Daoy (cell line): ENCODE measurements at regions not wholly inside any gene's neighbourhood (a gene's known extent, or its start where the extent isn't known, plus 50 kb on each side); places are given as distances from the start of the nearest gene placed in this dataset.
"Not testable (repeated sequence)": the region's sequence is repeated elsewhere in the genome, so short reads cannot be mapped to it uniquely, and the experiment has no call there.

Source experiments
- DNase-seq: peaks from one replicate; pipeline ENCODE4 v3.0.0-alpha.2; 2015; ENCODE audit warnings: low read depth

GRCh38 chr6:105881608-105882007 is 204.5 kb upstream of the PRDM1 start:
- DNase-seq = no peak

GRCh38 chr6:105880030-105880492 is 206.1 kb upstream of the PRDM1 start:
- no peak for DNase-seq

GRCh38 chr6:105879146-105879545 is 207.0 kb upstream of the PRDM1 start:
- DNase-seq = no peak

GRCh38 chr6:105875974-105876640 is 210.0 kb upstream of the PRDM1 start:
- no peak for DNase-seq

- DNase-seq = no peak
Measured at GRCh38 chr6:105874835-105875626, 211.1 kb upstream of the PRDM1 start.

GRCh38 chr6:105873799-105874198 is 212.3 kb upstream of the PRDM1 start:
- DNase-seq = no peak

GRCh38 chr6:105873211-105873704 is 212.9 kb upstream of the PRDM1 start:
- DNase-seq = no peak

- no peak for DNase-seq
Measured at GRCh38 chr6:105872249-105872648, 213.9 kb upstream of the PRDM1 start.

GRCh38 chr6:105871542-105871941 is 214.6 kb upstream of the PRDM1 start:
- DNase-seq = no peak

GRCh38 chr6:105869835-105870440 is 216.2 kb upstream of the PRDM1 start:
- DNase-seq = no peak

GRCh38 chr6:105868823-105869460 is 217.2 kb upstream of the PRDM1 start:
- DNase-seq = no peak

- no peak for DNase-seq
Measured at GRCh38 chr6:105867821-105868220, 218.3 kb upstream of the PRDM1 start.

- DNase-seq = no peak
Measured at GRCh38 chr6:105867277-105867676, 218.9 kb upstream of the PRDM1 start.

GRCh38 chr6:105862936-105863607 is 223.1 kb upstream of the PRDM1 start:
- DNase-seq = no peak

- DNase-seq = not testable (repeated sequence)
Measured at GRCh38 chr6:105860927-105861326, 225.2 kb upstream of the PRDM1 start.

GRCh38 chr6:105859457-105859856 is 226.7 kb upstream of the PRDM1 start:
- no peak for DNase-seq

- DNase-seq = not testable (repeated sequence)
Measured at GRCh38 chr6:105858639-105859038, 227.5 kb upstream of the PRDM1 start.

GRCh38 chr6:105855433-105855832 is 230.7 kb upstream of the PRDM1 start:
- DNase-seq = no peak

GRCh38 chr6:105853979-105854378 is 232.2 kb upstream of the PRDM1 start:
- not testable (repeated sequence) for DNase-seq

GRCh38 chr6:105851606-105852005 is 234.5 kb upstream of the PRDM1 start:
- no peak for DNase-seq

GRCh38 chr6:105851113-105851580 is 235.0 kb upstream of the PRDM1 start:
- no peak for DNase-seq
